ENCODE measurements at regions not wholly inside any gene's neighbourhood (a gene's known extent, or its start where the extent isn't known, plus 50 kb on each side); places are given as distances from the start of the nearest gene placed in this dataset.

GRCh38 chr3:118267588-118267987 is 767.1 kb downstream of the IGSF11 start:
- DNase-seq (ENCODE audit: low read depth, low spot score): no peak
- no peak for TF ChIP-seq CTCF (IDR thresholded peaks at IDR 0.05; ENCODE audit: low read depth, low read length)
- in situ Hi-C loops (cut with HindIII; ENCODE audit: low sequenced_read_pairs): no loop called here
- H3K4me3 ChIP-seq (ENCODE audit: low read depth, low read length): no peak overlapping the region

GRCh38 chr3:118269537-118270125 is 765.0 kb downstream of the IGSF11 start:
- no peak for DNase-seq (ENCODE audit: low read depth, low spot score)
- TF ChIP-seq CTCF (IDR thresholded peaks at IDR 0.05; ENCODE audit: low read depth, low read length): no peak
- in situ Hi-C loops (cut with HindIII; ENCODE audit: low sequenced_read_pairs): no loop called here
- no peak overlapping the region for H3K4me3 ChIP-seq (ENCODE audit: low read depth, low read length)

- in situ Hi-C loops (cut with HindIII; ENCODE audit: low sequenced_read_pairs): no loop called here
- TF ChIP-seq CTCF (IDR thresholded peaks at IDR 0.05; ENCODE audit: low read depth, low read length): no peak
- H3K4me3 ChIP-seq (ENCODE audit: low read depth, low read length): no peak overlapping the region
- no peak for DNase-seq (ENCODE audit: low read depth, low spot score)
Measured at GRCh38 chr3:118272991-118273390, 761.7 kb downstream of the IGSF11 start.

- TF ChIP-seq CTCF (IDR thresholded peaks at IDR 0.05; ENCODE audit: low read depth, low read length): no peak
- DNase-seq (ENCODE audit: low read depth, low spot score): no peak
- in situ Hi-C loops (cut with HindIII; ENCODE audit: low sequenced_read_pairs): no loop called here
- no peak overlapping the region for H3K4me3 ChIP-seq (ENCODE audit: low read depth, low read length)
Measured at GRCh38 chr3:118277814-118278213, 756.8 kb downstream of the IGSF11 start.

- TF ChIP-seq CTCF (IDR thresholded peaks at IDR 0.05; ENCODE audit: low read depth, low read length): no peak
- DNase-seq (ENCODE audit: low read depth, low spot score): no peak
- in situ Hi-C loops (cut with HindIII; ENCODE audit: low sequenced_read_pairs): no loop called here
- H3K4me3 ChIP-seq (ENCODE audit: low read depth, low read length): no peak overlapping the region
Measured at GRCh38 chr3:118292841-118293240, 741.8 kb downstream of the IGSF11 start.

GRCh38 chr3:118298133-118298532 is 736.5 kb downstream of the IGSF11 start:
- no peak for DNase-seq (ENCODE audit: low read depth, low spot score)
- TF ChIP-seq CTCF (IDR thresholded peaks at IDR 0.05; ENCODE audit: low read depth, low read length): no peak
- in situ Hi-C loops (cut with HindIII; ENCODE audit: low sequenced_read_pairs): no loop called here
- H3K4me3 ChIP-seq (ENCODE audit: low read depth, low read length): no peak overlapping the region

GRCh38 chr3:118304557-118304956 is 730.1 kb downstream of the IGSF11 start:
- in situ Hi-C loops (cut with HindIII; ENCODE audit: low sequenced_read_pairs): no loop called here
- no peak for DNase-seq (ENCODE audit: low read depth, low spot score)
- no peak overlapping the region for H3K4me3 ChIP-seq (ENCODE audit: low read depth, low read length)
- no peak for TF ChIP-seq CTCF (IDR thresholded peaks at IDR 0.05; ENCODE audit: low read depth, low read length)

Data from astrocyte of the spinal cord (primary cell).